SU-DHL-6 (cell line): ENCODE measurements at regions not wholly inside any gene's neighbourhood (a gene's known extent, or its start where the extent isn't known, plus 50 kb on each side); places are given as distances from the start of the nearest gene placed in this dataset.

ENCODE experiments used
- CTCF ChIP-seq: fragments of 200-600 bp; sonication (generic); IDR thresholded peaks from one replicate; pipeline ENCODE4 v1.5.1; 2017; ENCODE audit warnings: antibody characterized with exemption, mild to moderate bottlenecking, low read length, moderate library complexity; ENCODE audit not compliant: insufficient read depth, poor library complexity, severe bottlenecking
- EZH2phosphoT487 ChIP-seq: fragments of 200-600 bp; sonication (generic), shearing (Covaris generic); conservative IDR thresholded peaks from 2 replicates; pipeline ENCODE4 v1.6.1; 2018; ENCODE audit warnings: mild to moderate bottlenecking, antibody characterized with exemption, low read length, moderate library complexity, mixed read lengths

GRCh38 chr2:215659650-215660049 is 223.8 kb upstream of the FN1 start:
- TF ChIP-seq CTCF: no peak
- TF ChIP-seq EZH2phosphoT487: no peak
